NCI-H82 treated with DMSO at 0.1 percent for 48 hours (cell line): ENCODE measurements at regions not wholly inside any gene's neighbourhood (a gene's known extent, or its start where the extent isn't known, plus 50 kb on each side); places are given as distances from the start of the nearest gene placed in this dataset.
"Not testable (repeated sequence)": the region's sequence is repeated elsewhere in the genome, so short reads cannot be mapped to it uniquely, and the experiment has no call there.

ENCODE experiments used
- DNase-seq: peaks from one replicate; lab custom pipeline; 2025; ENCODE audit not compliant: unreplicated experiment; lab: John Stamatoyannopoulos, UW

DNA sequence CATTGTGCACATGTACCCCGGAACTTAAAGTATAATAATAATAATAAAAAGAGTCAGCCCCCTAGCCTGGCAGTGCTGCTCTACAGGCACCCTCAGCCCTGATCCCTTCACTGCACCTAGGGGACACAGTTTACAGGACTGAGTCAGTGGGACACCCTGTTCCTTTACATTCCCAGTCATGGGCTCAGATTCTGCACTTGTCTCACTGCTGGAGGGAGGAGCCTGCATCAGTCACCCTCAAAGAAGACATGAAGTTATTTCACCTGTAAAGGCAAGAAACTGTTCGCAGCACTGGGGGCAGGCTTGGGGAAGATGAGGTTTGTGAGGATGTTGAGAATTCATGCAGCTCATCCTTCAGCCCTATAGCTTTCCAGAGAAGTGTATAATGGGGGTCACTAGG, 50.7 kb upstream of the VPREB1 start:
- no peak for DNase-seq

DNA sequence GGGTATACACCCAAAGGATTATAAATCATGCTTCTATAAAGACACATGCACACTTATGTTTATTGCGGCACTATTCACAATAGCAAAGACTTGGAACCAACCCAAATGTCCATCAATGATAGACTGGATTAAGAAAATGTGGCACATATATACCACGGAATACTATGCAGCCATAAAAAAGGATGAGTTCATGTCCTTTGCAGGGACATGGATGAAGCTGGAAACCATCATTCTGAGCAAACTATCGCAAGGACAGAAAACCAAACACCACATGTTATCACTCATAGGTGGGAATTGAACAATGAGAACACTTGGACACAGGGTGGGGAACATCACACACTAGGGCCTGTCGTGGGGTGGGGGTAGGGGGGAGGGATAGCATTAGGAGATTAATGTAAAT, 51.1 kb upstream of the VPREB1 start:
- DNase-seq = not testable (repeated sequence)

DNA sequence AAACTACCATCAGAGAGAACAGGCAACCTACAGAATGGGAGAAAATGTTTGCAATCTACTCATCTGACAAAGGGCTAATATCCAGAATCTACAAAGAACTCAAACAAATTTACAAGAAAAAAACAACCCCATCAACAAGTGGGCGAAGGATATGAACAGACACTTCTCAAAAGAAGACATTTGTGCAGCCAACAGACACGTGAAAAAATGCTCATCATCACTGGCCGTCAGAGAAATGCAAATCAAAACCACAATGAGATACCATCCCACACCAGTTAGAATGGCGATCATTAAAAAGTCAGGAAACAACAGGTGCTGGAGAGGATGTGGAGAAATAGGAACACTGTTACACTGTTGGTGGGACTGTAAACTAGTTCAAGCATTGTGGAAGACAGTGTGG, 51.6 kb upstream of the VPREB1 start:
- DNase-seq = not testable (repeated sequence)

DNA sequence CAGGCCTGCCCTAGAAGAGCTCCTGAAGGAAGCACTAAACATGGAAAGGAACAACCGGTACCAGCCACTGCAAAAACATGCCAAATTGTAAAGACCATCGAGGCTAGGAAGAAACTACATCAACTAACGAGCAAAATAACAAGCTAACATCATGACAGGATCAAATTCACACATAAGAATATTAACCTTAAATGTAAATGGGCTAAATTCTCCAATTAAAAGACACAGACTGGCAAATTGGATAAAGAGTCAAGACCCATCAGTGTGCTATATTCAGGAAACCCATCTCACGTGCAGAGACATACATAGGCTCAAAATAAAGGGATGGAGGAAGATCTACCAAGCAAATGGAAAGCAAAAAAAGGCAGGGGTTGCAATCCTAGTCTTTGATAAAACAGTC, 54.8 kb upstream of the VPREB1 start:
- not testable (repeated sequence) for DNase-seq

DNA sequence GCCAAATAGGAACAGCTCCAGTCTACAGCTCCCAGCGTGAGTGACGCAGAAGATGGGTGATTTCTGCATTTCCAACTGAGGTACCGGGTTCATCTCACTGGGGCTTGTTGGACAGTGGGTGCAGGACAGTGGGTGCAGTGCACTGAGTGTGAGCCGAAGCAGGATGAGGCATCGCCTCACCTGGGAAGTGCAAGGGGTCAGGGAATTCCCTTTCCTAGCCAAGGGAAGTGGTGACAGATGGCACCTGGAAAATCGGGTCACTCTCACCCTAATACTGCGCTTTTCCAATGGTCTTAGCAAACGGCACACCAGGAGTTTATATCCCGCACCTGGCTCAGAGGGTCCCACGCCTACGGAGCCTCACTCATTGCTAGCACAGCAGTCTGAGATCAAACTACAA, 56.7 kb upstream of the VPREB1 start:
- not testable (repeated sequence) for DNase-seq

DNA sequence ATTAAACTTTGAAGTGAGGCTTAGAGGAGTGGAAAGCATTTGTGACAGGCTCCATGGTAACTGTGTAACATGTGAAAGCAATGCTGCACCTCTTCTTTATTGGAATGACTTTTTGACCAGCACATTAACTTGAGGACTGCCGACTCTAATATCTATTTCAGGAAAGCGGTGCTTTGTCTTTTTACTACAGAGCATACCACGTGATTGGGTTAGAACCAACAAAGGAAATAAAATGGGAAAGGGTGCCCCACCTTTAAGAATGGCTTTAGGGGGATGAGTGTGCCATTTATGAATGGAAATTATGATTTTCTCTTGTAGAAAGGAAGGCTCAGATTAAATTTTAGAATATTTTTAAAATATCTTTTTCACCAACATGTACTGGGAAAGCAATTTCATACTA, 57.3 kb upstream of the VPREB1 start:
- DNase-seq = no peak

DNA sequence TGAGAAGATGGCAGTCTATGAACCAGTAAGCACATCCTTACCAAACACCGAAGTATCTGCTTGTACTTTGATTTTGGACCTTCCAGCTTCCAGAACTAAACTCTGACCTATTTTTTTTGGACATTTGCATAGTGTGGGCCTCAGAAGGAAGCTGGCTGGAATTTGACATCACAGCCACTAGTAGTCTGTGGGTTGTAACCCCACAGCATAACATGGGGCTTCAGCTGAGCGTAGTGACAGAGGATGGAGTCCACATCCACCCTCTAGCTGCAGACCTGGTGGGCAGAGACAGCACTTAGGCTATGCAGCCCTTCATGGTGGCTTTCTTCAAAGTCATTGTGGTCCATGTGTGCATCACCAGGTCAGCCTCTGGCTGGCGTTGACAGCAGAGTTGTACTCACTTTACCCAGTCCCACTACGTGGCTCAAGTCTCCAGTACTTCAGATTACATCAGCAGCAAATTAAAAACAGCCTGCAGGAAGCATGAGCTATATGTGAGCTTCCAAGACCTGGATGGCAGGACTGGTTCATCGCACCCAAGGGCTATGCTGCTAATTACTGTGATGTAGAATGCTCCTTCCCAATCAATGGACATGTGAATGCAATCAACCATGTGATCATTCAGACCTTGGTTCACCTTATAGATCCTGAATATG, 58.6 kb upstream of the VPREB1 start:
- DNase-seq = no peak

DNA sequence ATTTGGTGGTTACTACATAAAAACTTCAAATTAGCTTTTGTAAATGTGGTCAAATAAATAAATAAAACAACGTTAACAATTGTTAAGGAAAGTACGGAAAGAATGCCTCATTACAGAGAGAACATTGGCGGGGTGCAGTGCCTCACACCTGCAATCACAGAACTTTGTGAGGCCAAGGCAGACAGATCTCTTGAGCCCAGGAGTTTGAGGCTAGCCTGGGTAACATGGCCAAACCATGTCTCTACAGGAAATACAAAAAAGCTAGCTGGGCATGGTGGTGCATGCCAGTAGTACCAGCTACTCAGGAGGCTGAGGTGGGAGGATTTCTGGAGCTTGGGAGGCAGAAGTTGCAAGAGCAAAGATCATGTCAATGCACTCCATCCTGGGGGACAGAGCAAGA, 59.4 kb upstream of the VPREB1 start:
- DNase-seq = no peak

DNA sequence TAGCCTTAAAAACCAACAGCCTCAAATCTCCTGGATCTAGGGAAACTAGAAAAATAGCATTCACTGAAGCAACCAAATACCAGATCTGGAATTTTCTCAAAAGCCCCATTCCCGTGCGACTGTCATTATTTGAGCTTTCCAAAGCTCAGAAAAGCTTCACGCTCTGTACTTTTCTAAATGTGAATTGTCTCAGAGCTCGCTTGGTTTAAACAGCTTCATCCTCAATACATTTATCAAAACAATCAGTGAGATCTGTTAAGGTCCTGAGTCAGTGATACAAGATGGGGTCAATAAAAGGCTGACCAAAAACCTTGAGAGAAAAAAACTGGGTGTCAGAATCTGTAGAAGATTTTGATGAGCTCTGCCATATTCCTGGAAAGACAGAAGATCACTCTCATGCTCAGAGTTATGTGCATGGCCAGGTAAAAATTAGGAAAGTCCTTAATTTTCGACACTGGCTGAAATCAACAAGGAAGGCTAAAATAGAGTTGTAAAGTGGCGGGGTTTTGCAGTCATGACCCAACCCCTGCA, 60.2 kb upstream of the VPREB1 start:
- DNase-seq = no peak

DNA sequence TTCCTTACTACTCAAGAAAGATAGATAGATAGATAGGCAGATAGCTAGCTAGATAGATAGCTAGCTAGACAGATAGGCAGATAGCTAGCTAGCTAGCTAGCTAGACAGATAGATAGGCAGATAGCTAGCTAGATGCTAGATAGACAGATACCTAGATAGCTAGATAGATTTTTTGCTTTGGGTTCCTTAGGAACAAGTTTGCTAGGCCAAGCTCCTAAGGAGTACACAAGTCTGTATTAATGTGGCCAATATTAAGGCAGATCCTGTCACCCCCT, 61.7 kb upstream of the VPREB1 start:
- no peak for DNase-seq

DNA sequence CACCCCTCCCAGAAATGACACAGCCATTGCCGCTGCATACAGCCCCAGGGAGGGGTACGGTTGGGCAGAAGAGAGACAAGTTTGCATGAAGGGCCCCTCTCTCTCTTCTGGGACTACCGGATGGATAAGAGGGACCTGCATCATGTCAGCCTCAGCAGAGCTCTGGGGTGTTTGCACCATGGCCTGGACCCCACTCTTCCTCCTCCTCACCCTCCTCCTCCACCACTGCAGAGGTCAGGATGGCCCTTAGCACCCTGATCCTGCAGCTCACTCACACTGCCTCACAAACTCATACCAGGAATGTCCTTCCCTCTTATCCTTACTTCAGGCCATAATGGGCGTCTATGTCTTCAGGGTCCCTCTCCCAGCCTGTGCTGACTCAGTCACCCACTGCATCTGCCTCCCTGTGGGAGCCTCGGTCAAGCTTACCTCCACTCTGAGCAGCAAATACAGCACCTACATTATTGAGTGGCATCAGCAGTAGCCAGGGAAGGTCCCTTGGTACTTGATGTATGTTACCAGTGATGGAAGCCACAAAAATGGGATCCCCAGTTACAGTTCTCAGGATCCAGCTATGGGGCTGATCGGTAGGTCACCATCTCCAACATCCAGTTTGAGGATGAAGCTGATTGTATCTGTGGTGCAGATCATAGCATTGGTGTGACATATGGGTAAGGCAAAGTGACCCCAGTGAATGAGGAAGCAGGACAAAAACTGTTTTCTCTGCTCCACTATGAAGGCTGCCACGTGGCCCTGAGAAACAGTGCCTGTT, 62.2 kb upstream of the VPREB1 start:
- no peak for DNase-seq

DNA sequence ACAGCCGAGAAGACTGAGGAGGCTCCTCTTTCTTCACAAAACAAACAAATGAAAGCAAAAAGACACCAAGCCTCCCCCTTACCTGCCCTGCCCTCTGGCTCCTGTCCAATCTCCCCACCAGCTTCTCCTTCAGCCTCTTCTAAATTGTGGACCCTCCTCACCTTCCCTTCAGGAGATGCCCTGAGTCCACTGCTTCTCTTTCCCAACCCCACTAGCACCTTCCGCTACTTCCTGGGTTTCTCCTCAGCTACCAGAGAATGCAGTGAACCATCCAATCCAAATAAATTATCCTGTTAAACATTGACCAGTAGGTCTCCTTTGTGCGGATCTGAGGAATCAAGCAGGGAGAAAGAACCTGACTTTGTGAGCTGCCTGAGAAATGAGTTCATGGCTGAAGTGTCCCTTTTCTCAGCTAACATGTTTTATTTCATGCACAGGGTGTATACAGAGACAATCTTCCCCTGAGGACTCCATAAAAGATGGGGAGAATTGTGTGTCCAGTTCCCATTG, 63.2 kb upstream of the VPREB1 start:
- DNase-seq = no peak

DNA sequence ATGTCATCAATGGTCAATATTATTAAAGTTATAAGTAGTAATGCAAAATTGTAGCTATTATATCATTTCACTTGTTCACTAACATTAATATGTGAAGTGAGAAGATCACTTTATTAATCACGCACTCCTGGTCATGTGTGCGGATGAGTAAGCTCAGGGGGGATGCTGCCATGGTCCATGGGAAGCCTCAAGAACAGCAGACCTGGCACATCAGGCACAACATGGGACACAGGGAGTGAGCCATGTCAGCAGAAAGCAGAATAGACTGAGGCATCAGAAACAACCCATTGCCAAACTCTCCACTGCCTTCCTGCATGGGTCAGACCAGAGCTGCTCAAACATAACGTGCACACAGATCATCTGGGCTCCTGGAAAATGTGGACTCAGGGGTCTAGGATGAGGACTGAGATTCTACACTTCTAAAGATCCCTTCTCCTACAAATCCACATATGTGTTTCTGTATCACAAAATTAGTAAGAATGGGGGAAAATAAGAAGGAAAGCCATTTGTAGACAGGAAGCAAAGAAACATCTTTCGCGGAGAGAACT, 63.8 kb upstream of the VPREB1 start:
- DNase-seq = no peak

DNA sequence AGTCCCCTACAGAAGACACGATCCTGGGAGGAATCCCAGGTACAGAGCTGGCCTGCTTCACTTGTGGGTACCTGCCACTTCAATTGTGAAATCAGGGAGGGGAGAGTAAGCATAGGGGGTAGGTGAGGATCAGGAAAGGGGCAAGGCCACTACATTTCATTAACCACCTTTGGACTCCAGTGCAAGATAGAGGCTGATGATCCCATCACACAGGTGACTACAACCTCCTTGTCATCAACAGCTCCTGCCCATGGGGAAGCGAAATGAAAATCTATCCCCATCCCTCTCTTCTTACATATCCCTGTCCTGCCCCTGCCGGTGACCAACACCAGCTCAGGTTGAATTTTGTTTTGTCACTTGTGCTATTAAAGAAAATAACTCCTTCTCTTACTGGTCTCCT, 64.7 kb upstream of the VPREB1 start:
- DNase-seq = no peak

DNA sequence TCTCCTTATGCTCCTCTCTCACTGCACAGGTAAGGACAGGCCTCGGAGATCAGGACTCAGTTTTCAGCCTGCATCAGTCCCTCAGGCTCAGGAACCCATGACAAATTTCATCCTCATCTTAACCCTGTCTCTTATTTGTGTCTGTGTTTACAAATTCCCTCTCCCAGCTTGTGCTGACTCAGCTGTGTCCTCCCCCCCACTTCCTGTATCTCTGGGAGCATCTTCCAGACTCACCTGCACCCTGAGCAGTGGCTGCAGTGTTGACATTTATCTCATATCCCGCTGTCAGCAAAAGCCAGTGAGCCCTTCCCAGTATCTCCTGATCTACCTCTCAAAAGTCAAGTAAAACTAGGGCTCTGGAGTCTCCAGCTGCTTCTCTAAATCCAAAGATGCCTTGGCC, 65.6 kb upstream of the VPREB1 start:
- no peak for DNase-seq

DNA sequence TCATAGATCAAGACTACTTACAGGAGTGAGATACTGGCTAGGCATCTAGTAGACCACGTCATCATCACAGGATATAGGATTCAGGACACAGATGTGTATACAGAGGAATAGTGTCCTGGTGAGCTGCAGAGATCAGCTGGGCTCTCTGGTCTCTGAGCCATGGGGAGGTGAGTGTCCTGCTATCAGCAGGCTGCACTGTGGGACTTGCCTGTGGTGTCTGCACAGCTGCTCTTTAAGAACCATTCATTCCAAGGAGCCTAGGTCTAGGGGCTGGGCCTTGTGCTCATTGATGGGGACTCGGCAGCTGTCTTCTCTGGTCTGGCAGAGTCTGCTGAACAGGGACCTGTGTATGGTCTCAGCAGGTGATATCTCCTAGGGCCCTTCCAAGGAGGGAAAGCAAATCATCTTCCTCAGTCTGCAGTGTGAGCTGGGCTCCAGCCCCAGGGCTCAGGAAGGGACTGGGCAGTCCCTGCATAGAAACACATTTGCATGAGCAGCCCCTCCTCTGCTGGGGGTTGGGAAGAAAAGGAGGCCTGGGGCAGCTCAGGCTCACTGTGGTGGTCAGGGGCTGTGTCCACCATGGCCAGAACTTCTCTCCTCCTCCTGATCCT, 66.1 kb upstream of the VPREB1 start:
- no peak for DNase-seq

DNA sequence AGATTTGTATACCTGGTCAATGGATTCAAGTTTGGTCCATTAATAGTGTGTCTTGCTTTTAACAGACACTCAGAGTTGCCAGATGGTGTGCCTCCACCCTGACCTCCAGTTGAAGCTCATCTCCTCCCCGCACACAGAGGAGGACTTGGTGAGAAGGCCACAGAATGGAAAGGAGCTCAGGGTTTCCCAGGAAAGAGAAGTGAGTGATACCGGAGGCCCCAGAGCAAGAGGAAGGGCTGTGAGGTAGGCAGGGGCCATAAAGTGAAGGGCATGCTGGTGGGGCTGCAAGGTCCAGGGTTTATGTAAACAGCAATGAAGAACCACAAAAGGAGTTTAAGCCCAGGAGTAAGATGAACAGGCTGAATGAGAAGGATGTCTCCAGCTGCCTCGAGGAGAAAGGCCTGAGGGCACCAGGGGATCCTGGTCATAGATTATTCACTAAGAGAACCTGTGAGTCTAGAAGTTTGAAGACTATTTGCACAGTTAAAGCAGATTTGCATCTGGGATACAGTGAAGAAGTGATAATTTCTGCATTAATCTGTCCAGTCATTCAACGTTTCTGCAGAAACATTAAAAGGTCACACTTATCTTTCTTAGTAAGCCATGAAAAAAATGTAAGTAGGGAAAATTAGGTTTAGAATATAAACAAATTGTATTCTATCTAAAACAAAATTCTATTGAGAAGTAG, 67.5 kb upstream of the VPREB1 start:
- no peak for DNase-seq

DNA sequence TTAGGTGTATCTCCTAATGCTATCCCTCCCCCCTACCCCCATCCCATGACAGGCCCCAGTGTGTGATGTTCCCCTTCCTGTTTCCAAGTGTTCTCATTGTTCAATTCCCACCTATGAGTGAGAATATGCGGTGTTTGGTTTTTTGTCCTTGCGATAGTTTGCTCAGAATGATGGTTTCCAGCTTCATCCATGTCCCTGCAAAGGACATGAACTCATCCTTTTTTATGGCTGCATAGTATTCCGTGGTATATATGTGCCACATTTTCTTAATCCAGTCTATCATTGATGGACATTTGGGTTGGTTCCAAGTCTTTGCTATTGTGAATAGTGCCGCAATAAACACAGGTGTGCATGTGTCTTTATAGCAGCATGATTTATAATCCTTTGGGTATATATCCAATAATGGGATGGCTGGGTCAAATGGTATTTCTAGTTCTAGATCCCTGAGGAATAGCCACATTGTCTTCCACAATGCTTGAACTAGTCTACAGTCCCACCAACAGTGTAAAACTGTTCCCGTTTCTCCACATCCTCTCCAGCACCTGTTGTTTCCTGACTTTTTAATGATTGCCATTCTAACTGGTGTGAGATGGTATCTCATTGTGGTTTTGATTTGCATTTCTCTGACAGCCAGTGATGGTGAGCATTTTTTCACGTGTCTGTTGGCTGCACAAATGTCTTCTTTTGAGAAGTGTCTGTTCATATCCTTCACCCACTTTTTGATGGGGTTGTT, 71.5 kb upstream of the VPREB1 start:
- not testable (repeated sequence) for DNase-seq

DNA sequence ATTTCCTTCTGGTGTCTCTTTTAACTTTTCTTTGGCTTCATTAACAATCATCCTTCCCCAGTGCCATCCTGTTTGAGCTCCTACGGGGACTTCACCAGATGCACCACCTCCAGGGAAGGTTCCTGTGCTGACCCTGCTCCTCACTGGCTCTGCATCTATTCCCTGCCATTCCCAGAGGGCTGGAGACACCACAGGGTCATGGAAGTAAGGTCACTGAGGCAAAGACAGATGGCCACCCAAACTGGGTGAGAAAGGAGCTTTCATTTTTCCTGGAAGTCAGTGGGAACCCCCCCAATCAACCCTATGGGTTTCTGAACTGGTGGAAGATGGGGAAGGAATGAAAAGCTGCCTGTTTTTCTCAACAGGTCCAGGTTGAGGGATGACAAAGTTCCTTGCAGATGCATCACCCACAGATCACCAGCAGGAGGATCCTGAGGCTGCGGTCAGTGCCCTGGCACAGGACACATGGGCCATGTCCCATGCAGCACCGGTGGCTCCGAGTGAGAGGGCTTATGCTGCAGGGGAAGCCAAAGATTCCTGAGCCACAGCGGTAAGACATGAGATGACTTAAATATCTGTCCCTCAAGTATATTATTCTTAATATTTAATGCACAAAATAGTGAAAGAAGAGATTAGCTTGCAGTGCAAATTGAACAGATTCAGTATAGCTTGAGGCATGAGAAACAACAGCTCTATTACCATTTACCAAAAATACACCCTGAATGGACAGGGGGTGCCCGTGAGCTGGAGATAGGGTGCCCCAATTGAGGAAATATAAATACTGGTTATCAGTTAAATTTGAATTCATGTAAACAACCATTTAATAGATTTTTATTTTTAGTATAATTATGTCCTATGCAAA, 73.0 kb upstream of the VPREB1 start:
- DNase-seq = no peak

DNA sequence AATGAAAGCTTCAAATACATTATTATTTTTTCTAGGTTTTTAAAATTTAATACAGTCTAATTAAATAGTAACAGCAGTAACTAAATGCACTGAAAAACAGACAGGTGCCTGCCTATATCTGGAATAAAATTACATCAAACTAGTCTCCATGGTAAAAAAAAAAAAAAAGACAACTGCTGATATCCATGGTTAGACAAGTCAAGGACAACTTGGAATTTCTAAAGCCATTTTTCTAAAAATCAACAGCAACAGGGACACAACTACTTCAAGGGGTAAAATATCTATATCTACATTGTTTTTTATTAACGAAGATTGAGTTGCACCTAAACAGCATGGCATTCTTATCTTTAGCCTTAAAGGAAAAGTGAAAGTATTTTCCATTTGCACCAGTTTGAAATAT, 74.7 kb upstream of the VPREB1 start:
- no peak for DNase-seq
